ENCODE measurements at regions not wholly inside any gene's neighbourhood (a gene's known extent, or its start where the extent isn't known, plus 50 kb on each side); places are given as distances from the start of the nearest gene placed in this dataset.

DNA sequence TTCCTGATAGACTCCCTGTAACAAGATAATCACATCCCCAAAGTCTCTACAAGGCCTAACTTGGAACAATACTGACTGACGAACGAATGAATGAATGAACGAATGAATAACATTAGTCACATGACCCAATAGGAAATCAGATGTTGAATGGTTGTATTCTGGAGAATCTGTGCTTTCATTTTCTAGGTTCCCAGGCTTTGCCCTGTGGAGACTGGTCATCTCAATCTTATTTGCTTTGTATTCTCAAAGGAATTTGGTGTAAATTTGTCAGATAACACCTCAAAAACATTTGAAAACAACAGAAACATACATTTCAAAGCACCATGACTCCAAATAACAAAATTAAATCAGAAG, 69.6 kb upstream of the COL1A2 start:
- DNase-seq: no peak

DNA sequence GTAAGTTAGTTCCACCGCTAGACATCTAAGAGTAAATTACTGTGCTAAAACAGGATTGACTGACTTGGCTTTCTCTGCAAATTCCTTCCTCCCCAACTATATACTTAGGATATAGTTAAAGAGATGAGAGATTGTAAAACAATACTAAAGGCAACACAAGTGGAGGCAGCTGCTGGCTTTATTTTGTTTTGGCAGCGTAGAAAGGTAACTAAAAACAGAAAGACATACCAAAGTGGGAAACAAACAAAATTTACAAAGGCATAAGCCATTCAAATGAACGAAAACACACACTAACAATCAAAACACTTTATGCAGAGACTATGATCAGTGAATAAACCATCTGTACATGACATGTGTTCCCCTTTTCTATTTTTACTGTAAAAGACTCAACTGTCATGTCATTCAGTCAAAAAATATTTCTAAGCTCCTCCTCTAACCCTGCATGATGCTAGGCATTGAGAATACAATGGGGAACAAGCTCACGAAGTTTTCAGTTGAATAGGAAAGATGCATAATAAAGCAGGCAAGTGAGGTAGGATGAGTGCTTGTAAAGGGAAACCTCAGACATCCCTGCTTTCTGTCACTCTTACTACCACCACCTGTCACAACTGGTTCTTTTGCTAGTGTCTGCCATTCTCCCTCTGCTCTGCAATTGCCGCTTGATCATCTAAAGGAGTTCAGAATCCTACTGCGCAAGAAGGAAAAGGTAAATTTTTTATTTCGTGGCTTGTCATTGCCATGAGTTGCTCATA, 64.2 kb upstream of the COL1A2 start:
- DNase-seq: no peak

DNA sequence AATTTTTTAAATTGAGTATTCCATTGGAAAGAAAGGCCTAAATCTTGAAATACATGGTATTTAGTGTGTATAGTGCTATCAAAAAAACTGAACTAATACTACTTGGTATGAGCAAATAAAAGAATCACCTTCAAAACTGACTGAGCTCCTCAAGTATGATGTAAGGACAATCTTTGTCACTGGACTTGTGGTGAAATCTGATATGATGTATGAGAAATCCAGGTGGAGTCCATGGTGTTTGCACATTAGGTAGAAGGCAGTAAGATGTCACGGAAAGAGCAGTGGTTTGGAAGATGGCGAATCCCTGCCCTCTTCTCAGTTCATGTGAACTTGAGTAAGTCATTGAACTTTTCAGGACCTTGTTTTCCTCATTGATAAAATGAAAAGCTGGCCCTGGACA, 62.1 kb upstream of the COL1A2 start:
- DNase-seq: no peak

DNA sequence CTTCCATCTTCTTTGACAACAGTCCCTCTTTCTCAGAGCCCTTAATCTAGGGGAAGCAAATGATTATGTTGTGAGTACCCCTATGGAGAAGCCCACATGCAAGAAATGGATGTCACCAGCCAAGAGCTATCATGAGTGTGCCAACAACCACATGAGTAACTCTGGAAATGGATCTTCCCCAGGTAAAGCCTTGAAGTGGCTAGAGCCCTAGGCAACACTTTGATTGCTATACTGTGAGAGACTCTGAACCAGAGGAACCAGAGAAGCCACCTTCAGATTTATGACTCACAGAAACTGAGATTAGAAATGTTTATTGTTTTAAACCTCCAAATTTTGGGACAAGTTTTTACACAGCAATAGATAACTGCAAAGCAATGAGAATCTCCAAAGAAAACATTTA, 60.9 kb upstream of the COL1A2 start:
- DNase-seq: no peak

DNA sequence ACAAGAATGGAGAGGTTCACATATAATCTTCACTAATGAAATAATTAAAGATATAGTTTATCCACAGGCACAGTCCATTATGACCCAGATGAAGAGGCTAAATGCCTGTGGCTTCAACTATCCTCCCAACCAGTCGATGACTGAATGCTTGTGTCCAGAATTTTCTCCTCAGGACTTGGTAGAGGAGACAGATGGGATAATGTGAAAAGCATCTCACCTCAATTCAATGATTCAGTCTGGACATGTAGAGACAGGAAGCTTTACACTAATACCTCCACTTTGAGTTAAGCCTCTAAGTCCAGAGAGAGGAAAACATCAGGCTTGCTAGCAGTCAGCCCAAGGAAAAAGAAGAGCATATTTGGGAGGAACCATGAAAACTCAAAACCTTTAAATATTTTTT, 59.1 kb upstream of the COL1A2 start:
- DNase-seq: no peak

DNA sequence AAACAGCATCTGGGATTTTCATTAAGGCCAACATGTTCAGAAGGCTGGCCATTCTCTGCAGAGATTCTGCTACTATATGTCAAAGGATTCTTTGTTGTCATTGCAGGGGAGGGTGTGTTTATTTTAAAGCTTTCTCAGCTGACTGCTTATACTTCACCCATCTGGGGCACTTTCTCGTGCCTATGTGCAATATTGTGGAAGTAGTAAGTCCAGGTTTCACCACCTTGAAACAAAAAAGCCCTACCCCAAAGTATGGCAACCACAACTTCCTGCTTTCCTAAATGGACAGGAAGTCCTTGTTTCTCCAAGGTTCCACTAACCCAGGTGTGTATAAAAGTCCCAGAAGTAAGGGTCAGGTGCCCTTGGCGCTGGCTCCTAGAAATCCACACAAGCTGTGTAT, 58.7 kb upstream of the COL1A2 start:
- no peak for DNase-seq

DNA sequence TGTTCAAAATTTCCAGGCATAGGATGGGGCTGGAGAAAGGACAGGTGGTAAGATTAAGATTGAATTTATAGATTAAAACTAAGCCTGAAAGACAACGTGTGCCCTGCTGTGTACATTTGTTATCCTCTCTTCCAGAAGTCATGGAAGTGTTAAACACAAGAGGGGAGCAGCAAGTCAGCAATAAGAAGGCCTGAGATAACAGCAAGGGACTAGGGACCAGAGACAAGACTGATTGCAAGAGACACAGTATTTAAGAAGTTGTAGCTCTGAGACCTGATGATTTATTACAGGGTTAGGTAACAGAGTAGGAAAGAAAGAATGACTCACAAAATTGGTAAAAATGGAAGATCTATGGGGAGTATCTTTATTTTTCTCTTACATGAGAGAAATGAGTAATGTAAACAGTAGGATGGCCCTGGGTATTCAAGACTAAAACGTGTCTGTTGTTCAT, 55.7 kb upstream of the COL1A2 start:
- no peak for DNase-seq

DNA sequence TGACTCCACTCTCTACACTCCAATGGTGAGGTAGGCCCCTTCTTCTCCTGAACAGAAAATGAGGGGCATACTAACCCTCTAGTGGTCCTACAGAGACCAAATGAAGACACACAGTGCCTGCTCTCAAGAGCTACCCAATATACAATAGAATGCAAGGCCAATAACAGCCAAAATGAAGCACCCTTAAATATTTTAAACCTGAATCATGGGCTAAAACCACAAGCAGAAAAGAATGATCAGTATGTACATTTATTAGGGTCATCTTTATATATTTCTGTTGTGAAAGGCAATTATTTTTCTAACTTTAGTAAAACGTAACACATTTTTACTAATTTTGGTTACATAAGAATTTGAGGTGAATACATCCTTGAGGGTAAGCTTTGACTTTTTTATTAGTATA, 49.9 kb upstream of the COL1A2 start:
- DNase-seq: no peak

All from activated CD4-positive, alpha-beta T cell treated with anti-CD3 and anti-CD28 coated beads for 4 hours (primary cell).